WTC11 (cell line): ENCODE measurements at regions not wholly inside any gene's neighbourhood (a gene's known extent, or its start where the extent isn't known, plus 50 kb on each side); places are given as distances from the start of the nearest gene placed in this dataset.

Source experiments
- CTCF ChIP-seq: fragments of 200-600 bp; IDR thresholded peaks from 2 replicates; pipeline ENCODE4 v1.8.0; 2022; ENCODE audit warnings: antibody characterized with exemption
- JUN ChIP-seq: sonication (generic); formaldehyde crosslinking; IDR thresholded peaks from 2 replicates; pipeline ENCODE4 v1.8.0; 2023; ENCODE audit warnings: mild to moderate bottlenecking, missing genetic modification reagents
- MAX ChIP-seq: sonication (generic); formaldehyde crosslinking; IDR thresholded peaks from 2 replicates; pipeline ENCODE4 v1.8.0; 2022; ENCODE audit warnings: mild to moderate bottlenecking, missing genetic modification reagents
- RELA ChIP-seq: sonication (generic); formaldehyde crosslinking; IDR thresholded peaks from 2 replicates; pipeline ENCODE4 v1.8.1; 2022; ENCODE audit warnings: missing genetic modification reagents, mild to moderate bottlenecking, borderline replicate concordance

- TF ChIP-seq CTCF (peak; percentile 48), JUN (CRISPR knock-in tag) (no peak), RELA (CRISPR knock-in tag) (no peak), MAX (CRISPR knock-in tag) (no peak)
Observed at GRCh38 chrX:39261446-39262147, 460.3 kb downstream of the MID1IP1 start.
